Activated naive CD4-positive, alpha-beta T cell treated with anti-CD3 and anti-CD28 coated beads for 36 hours (primary cell): ENCODE measurements at regions not wholly inside any gene's neighbourhood (a gene's known extent, or its start where the extent isn't known, plus 50 kb on each side); places are given as distances from the start of the nearest gene placed in this dataset.

ENCODE experiments used
- CTCF ChIA-PET: fragments of 350-600 bp; sonication (Branson Sonifier 250); formaldehyde crosslinking; loops from one replicate; lab custom pipeline; 2021; ENCODE audit warnings: antibody characterized with exemption; lab: Charles Lee
- DNase-seq: peaks from one replicate; pipeline ENCODE4 v3.0.0-alpha.2; 2020
- H3K27ac Mint-ChIP-seq: one replicate; pipeline ENCODE4 v1.8.0; 2021; ENCODE audit warnings: mild to moderate bottlenecking, mixed read lengths
- H3K27me3 Mint-ChIP-seq: one replicate; pipeline ENCODE4 v1.8.0; 2021; ENCODE audit warnings: low read depth, mixed read lengths
- H3K36me3 Mint-ChIP-seq: one replicate; pipeline ENCODE4 v1.8.0; 2021; ENCODE audit warnings: low read depth, mixed read lengths
- H3K4me1 Mint-ChIP-seq: one replicate; pipeline ENCODE4 v1.8.0; 2021; ENCODE audit warnings: low read depth, mixed read lengths
- H3K4me3 Mint-ChIP-seq: one replicate; pipeline ENCODE4 v1.8.0; 2021; ENCODE audit warnings: mild to moderate bottlenecking, moderate library complexity, mixed read lengths
- H3K9me3 Mint-ChIP-seq: one replicate; pipeline ENCODE4 v1.8.0; 2021; ENCODE audit warnings: mixed read lengths
- intact Hi-C: fragments of 100-400 bp; cut with micrococcal nuclease; formaldehyde crosslinking; loops from one replicate; pipeline ENCODE4 v1.15.1; 2023

DNA sequence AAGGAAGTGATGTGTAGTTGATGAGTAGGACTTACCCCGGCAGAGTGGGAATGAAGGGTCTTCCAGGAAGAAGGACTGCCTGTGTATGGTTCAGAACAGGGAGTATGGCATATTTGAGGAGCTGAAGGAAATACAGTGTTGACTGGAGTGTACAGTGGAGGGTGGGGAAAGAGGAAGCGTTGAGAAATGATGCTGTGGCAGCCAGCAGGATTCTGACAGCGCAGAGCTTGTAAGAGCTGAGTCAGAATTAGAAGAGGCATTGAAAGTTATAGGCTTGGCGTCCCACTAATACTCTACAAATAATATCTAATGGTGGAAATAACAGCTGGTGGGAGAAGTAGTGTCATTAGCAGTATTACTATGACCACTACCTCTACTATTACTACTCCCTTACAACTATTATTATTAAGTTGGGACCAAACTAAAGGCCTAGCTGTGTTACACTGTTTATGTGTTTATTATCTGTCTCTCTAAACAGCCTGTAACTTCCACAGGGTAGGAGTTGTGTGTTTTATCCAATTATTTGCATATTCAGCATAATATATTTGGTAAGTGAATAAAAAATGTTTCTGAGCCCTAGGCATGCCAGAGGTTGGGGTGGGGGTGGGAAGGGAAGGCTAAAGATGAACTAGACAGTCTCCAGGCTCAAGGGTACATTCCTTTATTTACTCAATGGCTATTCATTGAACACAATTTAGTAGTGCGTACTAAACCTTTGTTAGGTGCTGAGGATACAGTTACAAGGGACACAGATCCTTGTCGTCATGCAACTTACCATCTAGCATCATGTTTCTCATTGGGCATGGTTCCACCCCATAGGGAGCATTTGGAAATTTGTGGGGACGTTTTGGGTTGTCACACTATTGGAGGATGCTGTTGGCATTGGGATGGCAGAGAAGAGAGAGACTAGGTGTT lies 428.8 kb upstream of the ONECUT1 start:
- intact Hi-C loops, result no loop called here

GRCh38 chr15:53216036-53216435 lies 425.9 kb upstream of the ONECUT1 start:
- Mint-ChIP-seq H3K27ac (no peak overlapping the region), H3K36me3 (no peaks in the 10 kb centered on the region), H3K4me3 (no peak overlapping the region), H3K4me1 (no peaks in the 10 kb centered on the region), H3K9me3 (no peaks in the 10 kb centered on the region), H3K27me3 (no peaks in the 10 kb centered on the region)
- no peak for DNase-seq
- CTCF ChIA-PET, result no interaction called here
- intact Hi-C loops, result no loop called here

More for the DNA sequence above, 428.8 kb upstream of the ONECUT1 start:
- no peak overlapping the region for H3K27ac Mint-ChIP-seq
- no peaks in the 10 kb centered on the region for H3K9me3 Mint-ChIP-seq
- CTCF ChIA-PET, result no interaction called here
- no peaks in the 10 kb centered on the region for H3K4me1 Mint-ChIP-seq
- H3K27me3 Mint-ChIP-seq, result peaks cover 2% of the 10 kb centered on the region
- DNase-seq, result no peak
- no peak overlapping the region for H3K4me3 Mint-ChIP-seq
- no peaks in the 10 kb centered on the region for H3K36me3 Mint-ChIP-seq

DNA sequence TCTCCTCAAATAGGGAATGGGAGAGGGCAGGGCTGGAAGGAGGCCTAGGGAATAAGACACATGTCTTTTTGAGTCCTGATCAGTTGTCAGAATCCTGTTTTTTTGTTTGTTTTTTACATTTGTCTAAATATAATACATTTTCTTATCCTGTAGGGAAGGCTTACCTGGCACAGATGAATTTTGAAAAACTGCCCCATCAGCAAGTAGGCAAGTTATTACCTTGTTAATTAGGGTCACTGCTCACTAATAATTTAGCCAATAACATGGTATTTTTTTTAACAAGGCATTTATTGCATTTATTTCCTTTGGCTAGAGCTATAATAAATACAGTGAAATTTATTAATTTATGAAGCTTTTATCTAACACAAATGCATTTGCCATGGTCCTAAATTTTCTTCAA lies 423.2 kb upstream of the ONECUT1 start:
- H3K4me3 Mint-ChIP-seq, result no peak overlapping the region
- H3K27me3 Mint-ChIP-seq, result no peaks in the 10 kb centered on the region
- intact Hi-C loops, result no loop called here
- no peaks in the 10 kb centered on the region for H3K9me3 Mint-ChIP-seq
- no peaks in the 10 kb centered on the region for H3K36me3 Mint-ChIP-seq
- CTCF ChIA-PET, result interaction anchor here (0.6 kb wide), 1 partner anchor 229 kb away, joined by 3 read pairs; no protein-coding TSS in a partner anchor
- no peaks in the 10 kb centered on the region for H3K4me1 Mint-ChIP-seq
- no peak overlapping the region for H3K27ac Mint-ChIP-seq
- no peak for DNase-seq

DNA sequence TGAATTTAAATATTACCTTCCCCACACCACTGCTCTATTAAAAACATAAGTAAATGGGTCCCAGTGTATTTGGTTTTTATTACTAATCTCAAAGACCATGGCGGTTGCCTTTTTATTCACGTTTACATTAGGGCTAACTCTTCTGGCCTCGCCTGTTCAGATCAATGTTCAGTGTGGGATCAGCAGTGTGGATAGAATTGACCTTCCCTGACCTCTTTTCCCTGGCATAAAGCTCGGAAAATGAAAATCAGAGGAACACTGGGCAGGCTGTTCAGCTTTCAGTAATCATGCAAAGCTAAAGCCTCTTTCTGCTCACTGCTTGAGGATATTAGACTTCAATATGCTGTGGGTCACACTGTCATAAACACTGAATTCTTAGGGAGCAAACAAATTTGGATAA lies 422.6 kb upstream of the ONECUT1 start:
- Mint-ChIP-seq H3K27ac (no peak overlapping the region), H3K4me3 (no peak overlapping the region), H3K9me3 (no peaks in the 10 kb centered on the region), H3K4me1 (no peaks in the 10 kb centered on the region), H3K27me3 (no peaks in the 10 kb centered on the region), H3K36me3 (no peaks in the 10 kb centered on the region)
- DNase-seq, result no peak
- intact Hi-C loops, result no loop called here
- CTCF ChIA-PET, result interaction anchor here (0.6 kb wide), 1 partner anchor 229 kb away, joined by 3 read pairs; no protein-coding TSS in a partner anchor

DNA sequence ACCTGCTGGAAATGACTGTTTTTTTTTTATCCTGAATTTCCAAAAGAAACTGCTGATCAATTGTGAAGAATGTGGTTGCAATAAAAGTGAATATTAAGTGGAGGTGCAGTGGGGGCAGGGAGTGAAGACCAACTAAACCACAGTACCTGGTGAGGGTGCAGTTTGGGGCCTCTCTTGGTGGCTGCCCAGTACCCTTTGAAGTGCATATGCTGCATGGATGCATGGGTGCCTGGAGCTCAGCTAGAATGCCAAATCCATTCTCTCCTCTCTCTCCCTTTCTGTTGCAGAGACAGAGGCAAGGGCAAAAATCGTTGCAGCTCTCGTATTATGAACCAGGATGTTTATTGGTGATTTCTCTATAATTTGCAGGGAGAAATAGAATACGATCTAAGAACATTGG lies 420.5 kb upstream of the ONECUT1 start:
- Mint-ChIP-seq H3K4me1 (no peaks in the 10 kb centered on the region), H3K4me3 (no peak overlapping the region), H3K27ac (no peak overlapping the region), H3K27me3 (peaks cover under 1% of the 10 kb centered on the region), H3K36me3 (no peaks in the 10 kb centered on the region), H3K9me3 (no peaks in the 10 kb centered on the region)
- intact Hi-C loops, result no loop called here
- no peak for DNase-seq
- CTCF ChIA-PET, result no interaction called here

DNA sequence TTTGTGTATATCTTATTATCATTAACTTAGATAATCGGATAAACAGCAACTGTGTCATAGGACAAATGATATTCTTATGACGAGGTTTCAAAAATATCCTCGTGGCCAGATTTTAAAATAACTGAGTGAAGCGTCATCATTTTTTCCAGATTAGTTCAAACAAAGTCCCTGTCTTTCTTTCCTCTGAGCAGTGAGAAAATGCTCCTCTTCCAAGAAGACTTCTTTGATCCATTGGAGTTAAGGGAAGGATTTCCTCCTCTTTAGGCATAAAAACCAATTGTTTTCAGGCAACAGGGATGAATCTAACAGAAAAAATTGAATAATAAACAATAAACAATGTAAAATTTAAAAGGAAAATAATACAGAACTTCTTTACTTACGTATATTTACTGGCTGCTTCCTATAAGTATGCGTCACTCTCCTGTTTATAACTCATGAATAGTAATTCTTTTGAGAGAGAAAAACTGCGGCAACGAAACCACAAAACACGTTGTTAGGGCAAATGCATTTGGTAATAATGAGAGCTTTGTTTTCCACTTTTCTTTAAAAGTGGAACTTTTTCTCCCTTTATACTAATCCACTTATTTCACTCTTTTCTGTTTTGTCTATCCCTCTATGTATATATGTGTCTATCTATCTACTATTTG lies 419.4 kb upstream of the ONECUT1 start:
- CTCF ChIA-PET, result no interaction called here
- H3K36me3 Mint-ChIP-seq, result no peaks in the 10 kb centered on the region

DNA sequence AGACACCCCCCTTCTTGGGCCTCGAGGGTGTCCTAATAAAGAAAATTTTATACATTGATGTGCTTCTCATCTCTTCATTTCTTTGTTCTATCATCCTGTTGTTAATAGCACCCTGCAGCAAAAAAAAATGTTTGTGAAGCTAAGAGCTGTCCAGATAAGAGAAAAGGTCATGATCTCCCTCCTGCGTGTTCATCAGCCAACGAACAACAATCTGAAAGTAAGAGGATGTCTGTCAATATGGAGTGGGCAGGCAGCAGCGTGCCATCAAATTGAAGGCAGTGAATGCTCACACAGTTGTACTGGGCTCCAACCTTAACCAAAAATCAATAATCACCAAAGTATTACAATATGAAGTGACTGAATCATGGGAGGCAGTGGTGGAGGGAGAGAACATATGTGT lies 418.6 kb upstream of the ONECUT1 start:
- H3K27me3 Mint-ChIP-seq, result peaks cover 2% of the 10 kb centered on the region
- no peaks in the 10 kb centered on the region for H3K4me1 Mint-ChIP-seq
- DNase-seq, result no peak
- H3K27ac Mint-ChIP-seq, result no peak overlapping the region
- H3K36me3 Mint-ChIP-seq, result no peaks in the 10 kb centered on the region
- intact Hi-C loops, result no loop called here
- CTCF ChIA-PET, result interaction anchor here (1.4 kb wide), 1 partner anchor 10 kb away, joined by 7 read pairs; no protein-coding TSS in a partner anchor
- no peak overlapping the region for H3K4me3 Mint-ChIP-seq
- H3K9me3 Mint-ChIP-seq, result no peaks in the 10 kb centered on the region

More for the DNA sequence above, 419.4 kb upstream of the ONECUT1 start:
- Mint-ChIP-seq H3K27me3 (peaks cover 2% of the 10 kb centered on the region), H3K9me3 (no peaks in the 10 kb centered on the region), H3K27ac (no peak overlapping the region), H3K4me3 (no peak overlapping the region), H3K4me1 (no peaks in the 10 kb centered on the region)
- intact Hi-C loops, result no loop called here
- no peak for DNase-seq

- Mint-ChIP-seq H3K36me3 (no peaks in the 10 kb centered on the region), H3K4me1 (no peaks in the 10 kb centered on the region), H3K27me3 (peaks cover 19% of the 10 kb centered on the region), H3K9me3 (no peaks in the 10 kb centered on the region), H3K4me3 (no peak overlapping the region), H3K27ac (no peak overlapping the region)
- DNase-seq, result no peak
- intact Hi-C loops, result no loop called here
- CTCF ChIA-PET, result interaction anchor here (0.7 kb wide), 1 partner anchor 510 kb away, joined by 3 read pairs; no protein-coding TSS in a partner anchor
These were observed 413.3 kb upstream of the ONECUT1 start for GRCh38 chr15:53203454-53203853.

DNA sequence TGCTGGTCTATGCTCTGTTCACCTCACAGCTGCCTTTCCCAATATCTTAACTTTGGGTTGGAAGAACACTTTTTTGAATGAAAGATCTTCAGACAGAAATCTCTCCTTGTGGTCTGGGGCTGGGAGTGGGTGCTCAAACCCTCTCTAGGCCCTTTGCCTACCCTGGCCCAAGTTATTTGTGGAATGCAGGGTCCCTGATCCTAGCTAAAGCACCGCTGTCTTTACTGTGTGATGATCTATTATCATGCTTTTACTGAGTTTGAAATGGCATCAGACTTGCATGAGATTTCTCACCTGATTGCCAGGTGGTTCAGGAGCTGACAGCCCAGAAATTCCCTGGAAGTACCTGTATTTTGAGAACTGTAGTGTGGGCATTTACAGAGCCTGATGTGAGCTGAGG lies 412.7 kb upstream of the ONECUT1 start:
- no peak for DNase-seq
- Mint-ChIP-seq H3K9me3 (no peaks in the 10 kb centered on the region), H3K27ac (no peak overlapping the region), H3K4me3 (no peak overlapping the region), H3K36me3 (no peaks in the 10 kb centered on the region), H3K4me1 (no peaks in the 10 kb centered on the region), H3K27me3 (peaks cover 25% of the 10 kb centered on the region)
- intact Hi-C loops, result no loop called here
- CTCF ChIA-PET, result no interaction called here

GRCh38 chr15:53197426-53197839 lies 407.3 kb upstream of the ONECUT1 start:
- Mint-ChIP-seq H3K4me3 (no peak overlapping the region), H3K27ac (no peak overlapping the region), H3K4me1 (no peaks in the 10 kb centered on the region), H3K36me3 (no peaks in the 10 kb centered on the region), H3K9me3 (peaks cover 4% of the 10 kb centered on the region), H3K27me3 (peaks cover 29% of the 10 kb centered on the region)
- intact Hi-C loops, result loop anchor here (1.0 to 5.0 kb wide), 2 partner anchors 417 to 865 kb away; no protein-coding TSS in a partner anchor
- peak; percentile 59 for DNase-seq
- CTCF ChIA-PET, result interaction anchor here (0.6 to 1.0 kb wide), 5 partner anchors 19 to 941 kb away, joined by 3 to 5 read pairs (median 3); no protein-coding TSS in a partner anchor

GRCh38 chr15:53196788-53197187 lies 406.7 kb upstream of the ONECUT1 start:
- Mint-ChIP-seq H3K27ac (no peak overlapping the region), H3K4me1 (no peaks in the 10 kb centered on the region), H3K27me3 (peaks cover 27% of the 10 kb centered on the region), H3K4me3 (no peak overlapping the region), H3K9me3 (peaks cover 4% of the 10 kb centered on the region), H3K36me3 (no peaks in the 10 kb centered on the region)
- intact Hi-C loops, result loop anchor here (1.0 to 5.0 kb wide), 2 partner anchors 416 to 864 kb away; no protein-coding TSS in a partner anchor
- DNase-seq, result no peak
- CTCF ChIA-PET, result interaction anchor here (0.6 to 1.0 kb wide), 4 partner anchors 18 to 415 kb away, joined by 3 to 5 read pairs (median 3); no protein-coding TSS in a partner anchor

DNA sequence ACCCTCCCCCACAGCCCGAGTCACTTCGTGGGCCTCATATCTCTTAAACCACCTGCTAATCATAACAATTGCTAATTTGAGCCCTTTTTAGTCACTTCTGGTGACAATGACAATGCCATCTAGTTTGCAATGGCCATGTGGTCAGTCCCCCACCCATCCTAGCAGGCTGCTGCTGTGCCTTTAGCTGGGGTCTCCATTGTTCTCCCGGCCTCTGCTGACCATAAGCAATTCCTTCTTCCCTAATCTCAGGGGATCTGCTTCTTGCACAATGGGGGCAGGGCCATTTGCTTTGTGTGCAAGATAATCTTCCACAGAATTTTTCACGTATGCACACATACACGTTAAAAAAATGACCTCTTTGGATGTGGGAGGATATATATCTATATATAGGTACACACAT lies 406.1 kb upstream of the ONECUT1 start:
- intact Hi-C loops, result loop anchor here (5.0 kb wide), 1 partner anchor 864 kb away; no protein-coding TSS in a partner anchor

More for the DNA sequence above, 406.1 kb upstream of the ONECUT1 start:
- Mint-ChIP-seq H3K36me3 (no peaks in the 10 kb centered on the region), H3K4me1 (no peaks in the 10 kb centered on the region), H3K27ac (no peak overlapping the region), H3K27me3 (peaks cover 27% of the 10 kb centered on the region), H3K9me3 (peaks cover 4% of the 10 kb centered on the region), H3K4me3 (no peak overlapping the region)
- DNase-seq, result no peak
- CTCF ChIA-PET, result no interaction called here
